Pulmonary artery endothelial cell (primary cell): ENCODE measurements at regions not wholly inside any gene's neighbourhood (a gene's known extent, or its start where the extent isn't known, plus 50 kb on each side); places are given as distances from the start of the nearest gene placed in this dataset.

Experiments used
- DNase-seq: peaks from one replicate; pipeline ENCODE4 v3.0.0-alpha.2; 2011; ENCODE audit warnings: low read depth, low spot score

DNA sequence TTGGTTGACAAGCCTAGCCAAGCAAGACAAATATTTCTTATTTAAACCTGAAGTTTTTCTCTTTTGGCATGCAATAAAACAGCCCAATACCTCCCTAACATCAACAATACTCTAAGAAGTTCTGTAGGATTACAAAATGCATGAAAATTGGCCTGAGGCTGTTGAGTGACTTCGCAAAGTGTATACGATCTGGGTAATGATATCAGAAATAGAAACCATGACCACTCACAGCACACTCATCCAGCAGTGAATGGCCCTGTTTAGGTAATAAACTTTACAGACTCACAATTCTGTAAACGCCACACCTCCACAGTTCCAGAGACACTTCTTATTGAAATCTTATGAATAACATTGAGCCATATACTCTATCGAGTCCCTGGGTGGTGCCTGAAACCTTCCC is 83.0 kb upstream of the NAALADL2 start:
- no peak for DNase-seq

DNA sequence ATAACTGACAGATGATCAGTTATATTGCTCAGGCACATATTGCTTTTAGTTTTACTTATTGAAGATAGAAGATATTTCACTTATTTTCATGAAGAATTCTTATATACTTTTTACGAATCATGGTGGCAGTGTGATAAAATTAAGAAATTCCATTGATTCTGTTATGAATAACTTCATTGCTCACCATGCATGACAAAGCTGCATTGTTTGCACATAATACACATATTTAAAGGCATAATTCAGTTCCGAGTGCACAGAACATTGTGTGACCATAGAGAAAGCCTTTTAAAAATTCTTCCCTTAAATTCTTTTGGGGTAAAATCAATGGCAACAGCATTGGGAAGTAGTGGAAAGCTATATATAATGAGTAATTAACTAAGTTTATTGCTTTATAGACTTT is 82.5 kb upstream of the NAALADL2 start:
- DNase-seq, result no peak

DNA sequence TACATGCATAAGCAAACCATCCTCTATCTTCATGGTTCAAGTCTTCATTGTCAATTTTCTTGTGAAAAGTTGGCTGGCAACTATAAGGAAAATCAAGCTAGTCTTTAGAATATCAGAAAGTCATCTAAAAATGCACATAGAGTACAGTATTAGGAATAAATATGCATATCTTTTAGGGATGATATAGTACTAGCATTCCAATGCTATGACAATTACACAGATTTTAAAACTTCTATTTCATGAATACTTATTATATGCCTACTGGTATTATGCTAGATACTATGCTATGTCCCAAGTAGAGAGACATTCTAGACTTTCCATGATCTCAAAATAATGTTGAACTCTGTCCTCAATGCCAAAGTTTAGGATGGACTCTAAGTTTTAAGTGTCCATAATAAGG is 81.3 kb upstream of the NAALADL2 start:
- no peak for DNase-seq

DNA sequence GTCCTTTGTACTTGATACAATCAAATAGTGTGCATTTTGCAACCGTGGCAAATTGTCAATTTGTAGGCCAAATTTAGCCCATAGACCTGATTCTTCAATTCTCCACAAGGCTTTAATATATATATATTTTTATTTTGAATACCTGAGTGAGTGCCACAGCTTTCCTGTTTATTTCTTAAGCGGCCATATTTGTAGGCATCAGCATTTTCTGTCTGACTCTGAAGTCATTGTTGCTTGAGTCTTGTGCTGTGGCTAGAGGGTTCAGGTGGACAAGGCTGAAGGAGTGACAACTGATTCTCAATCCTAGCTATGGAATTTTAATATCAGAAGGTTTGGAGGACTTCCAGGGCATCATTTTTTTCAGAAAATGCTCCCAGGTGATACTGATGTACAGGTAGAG is 75.6 kb upstream of the NAALADL2 start:
- no peak for DNase-seq

- no peak for DNase-seq
Measured at GRCh38 chr3:174784206-174784934, 74.8 kb upstream of the NAALADL2 start.

- no peak for DNase-seq
Measured at GRCh38 chr3:174786825-174787224, 72.3 kb upstream of the NAALADL2 start.

- no peak for DNase-seq
Measured at GRCh38 chr3:174791161-174791560, 68.0 kb upstream of the NAALADL2 start.

- DNase-seq, result no peak
Measured at GRCh38 chr3:174792864-174793263, 66.3 kb upstream of the NAALADL2 start.
